ENCODE measurements at regions not wholly inside any gene's neighbourhood (a gene's known extent, or its start where the extent isn't known, plus 50 kb on each side); places are given as distances from the start of the nearest gene placed in this dataset.

GRCh38 chr5:147045290-147045689, 166.7 kb upstream of the PPP2R2B start:
- no peaks in the 10 kb centered on the region for H3K9me3 Mint-ChIP-seq
- TF ChIP-seq JAZF1 (CRISPR knock-in tag; IDR thresholded peaks at IDR 0.05) (no peak), ZNF232 (CRISPR knock-in tag; IDR thresholded peaks at IDR 0.05) (no peak), FOXP1 (CRISPR knock-in tag; IDR thresholded peaks at IDR 0.05; ENCODE audit: borderline replicate concordance) (no peak), TP53 (CRISPR knock-in tag; IDR thresholded peaks at IDR 0.05) (no peak), NFYB (CRISPR knock-in tag; conservative IDR thresholded peaks at IDR 0.05; ENCODE audit: low read depth) (no peak), ZNF219 (CRISPR knock-in tag; IDR thresholded peaks at IDR 0.05; ENCODE audit: borderline replicate concordance) (no peak), ZMAT4 (CRISPR knock-in tag; IDR thresholded peaks at IDR 0.05) (no peak), NR2C2 (CRISPR knock-in tag; IDR thresholded peaks at IDR 0.05) (no peak), ZNF281 (CRISPR knock-in tag; IDR thresholded peaks at IDR 0.05) (no peak), CTCF (IDR thresholded peaks at IDR 0.05) (no peak), CBFB (CRISPR knock-in tag; IDR thresholded peaks at IDR 0.05; ENCODE audit: low read depth) (no peak)
- H3K27me3 Mint-ChIP-seq (ENCODE audit: low read depth), result no peaks in the 10 kb centered on the region
- no peak for DNase-seq (ENCODE audit: low spot score)
- ChIA-PET POLR2A (no interaction called here), CTCF (interaction anchor here (1.2 kb wide), 1 partner anchor 512 kb away, joined by 3 read pairs; no protein-coding TSS in a partner anchor)
- H3K4me1 Mint-ChIP-seq, result peaks cover 8% of the 10 kb centered on the region
- ATAC-seq, result no peak
- no peak overlapping the region for H3K4me3 Mint-ChIP-seq
- no peaks in the 10 kb centered on the region for H3K36me3 Mint-ChIP-seq
- H3K27ac Mint-ChIP-seq, result no peak overlapping the region

- ATAC-seq, result no peak
- Mint-ChIP-seq H3K27ac (no peak overlapping the region), H3K36me3 (no peaks in the 10 kb centered on the region), H3K4me1 (peaks cover 8% of the 10 kb centered on the region), H3K27me3 (ENCODE audit: low read depth) (no peaks in the 10 kb centered on the region), H3K9me3 (no peaks in the 10 kb centered on the region), H3K4me3 (no peak overlapping the region)
- DNase-seq (ENCODE audit: low spot score), result no peak
- POLR2A ChIA-PET, result no interaction called here
- CTCF ChIA-PET, result interaction anchor here (1.2 kb wide), 1 partner anchor 513 kb away, joined by 3 read pairs; no protein-coding TSS in a partner anchor
- TF ChIP-seq ZNF263 (CRISPR knock-in tag; IDR thresholded peaks at IDR 0.05; ENCODE audit: low read depth) (no peak), CREM (CRISPR knock-in tag; IDR thresholded peaks at IDR 0.05) (no peak), PRRX2 (CRISPR knock-in tag; IDR thresholded peaks at IDR 0.05) (no peak)
Measured at GRCh38 chr5:147046281-147046680, 167.7 kb upstream of the PPP2R2B start.

GRCh38 chr5:147046894-147047293, 168.3 kb upstream of the PPP2R2B start:
- no peak overlapping the region for H3K4me3 Mint-ChIP-seq
- TF ChIP-seq NFE2L1 (CRISPR knock-in tag; IDR thresholded peaks at IDR 0.05) (no peak), CTCF (IDR thresholded peaks at IDR 0.05) (no peak), ZNF263 (CRISPR knock-in tag; IDR thresholded peaks at IDR 0.05; ENCODE audit: low read depth) (no peak), NR2C2 (CRISPR knock-in tag; IDR thresholded peaks at IDR 0.05) (no peak), ZNF121 (CRISPR knock-in tag; IDR thresholded peaks at IDR 0.05) (no peak), FOXJ3 (CRISPR knock-in tag; IDR thresholded peaks at IDR 0.05; ENCODE audit: borderline replicate concordance) (no peak), KAT7 (CRISPR knock-in tag; IDR thresholded peaks at IDR 0.05; ENCODE audit: borderline replicate concordance) (no peak), ATF2 (CRISPR knock-in tag; IDR thresholded peaks at IDR 0.05; ENCODE audit: borderline replicate concordance, low read depth) (no peak), TEAD4 (CRISPR knock-in tag; IDR thresholded peaks at IDR 0.05) (no peak), ERG (CRISPR knock-in tag; IDR thresholded peaks at IDR 0.05) (no peak)
- ChIA-PET POLR2A (no interaction called here), CTCF (no interaction called here)
- DNase-seq (ENCODE audit: low spot score), result no peak
- no peak overlapping the region for H3K27ac Mint-ChIP-seq
- no peaks in the 10 kb centered on the region for H3K27me3 Mint-ChIP-seq (ENCODE audit: low read depth)
- H3K4me1 Mint-ChIP-seq, result peaks cover 8% of the 10 kb centered on the region
- no peaks in the 10 kb centered on the region for H3K36me3 Mint-ChIP-seq
- no peaks in the 10 kb centered on the region for H3K9me3 Mint-ChIP-seq
- no peak for ATAC-seq

Data from WTC11 (cell line).